HL-60 (cell line): ENCODE measurements at regions not wholly inside any gene's neighbourhood (a gene's known extent, or its start where the extent isn't known, plus 50 kb on each side); places are given as distances from the start of the nearest gene placed in this dataset.

Experiments used
- DNase-seq, 2 experiments: peaks; one replicate each; pipeline ENCODE4 v3.0.0-alpha.2; 2010 to 2020; ENCODE audit warnings: low read depth in 1 of 2, low spot score in 1 of 2
- H3K27ac ChIP-seq: fragments of 250-450 bp; sonication (Bioruptor Pico); replicated peaks from 2 replicates; pipeline ENCODE4 v1.5.1; 2020; ENCODE audit warnings: mild to moderate bottlenecking, moderate library complexity
- H3K27me3 ChIP-seq: fragments of 250-450 bp; sonication (Bioruptor Pico); 2 replicates; pipeline ENCODE4 v1.5.1; 2021; ENCODE audit warnings: mild to moderate bottlenecking, moderate library complexity; ENCODE audit not compliant: insufficient read depth, poor library complexity, severe bottlenecking
- H3K4me3 ChIP-seq: replicated peaks from 2 replicates; pipeline ENCODE4 v1.5.1; 2011; ENCODE audit warnings: mild to moderate bottlenecking, control low read depth, low read length; ENCODE audit not compliant: insufficient read depth
- GABPA ChIP-seq: IDR thresholded peaks from 2 replicates; pipeline ENCODE4 v1.6.1; 2012; ENCODE audit warnings: low read depth
- POLR2AphosphoS5 ChIP-seq: IDR thresholded peaks from 2 replicates; pipeline ENCODE4 v1.6.1; 2012; ENCODE audit warnings: low read depth
- REST ChIP-seq: IDR thresholded peaks from 2 replicates; pipeline ENCODE4 v1.6.1; 2012; ENCODE audit warnings: low read depth; ENCODE audit not compliant: insufficient replicate concordance
- SPI1 ChIP-seq: IDR thresholded peaks from 2 replicates; pipeline ENCODE4 v1.6.1; 2012; ENCODE audit warnings: low read depth, mild to moderate bottlenecking, borderline replicate concordance
- TF ChIP-seq, protein P1 (sequence below): IDR thresholded peaks from one replicate; pipeline ENCODE4 v1.5.1; 2011; ENCODE audit warnings: low read length, control low read depth, inconsistent platforms; ENCODE audit not compliant: insufficient read depth

GRCh38 chr5:15069407-15069905 lies 197.9 kb upstream of the ANKH start:
- no peak for TF ChIP-seq REST
- no peak for TF ChIP-seq POLR2AphosphoS5
- TF ChIP-seq SPI1, result no peak
- no peak for TF ChIP-seq GABPA
- TF ChIP-seq, protein P1, sequence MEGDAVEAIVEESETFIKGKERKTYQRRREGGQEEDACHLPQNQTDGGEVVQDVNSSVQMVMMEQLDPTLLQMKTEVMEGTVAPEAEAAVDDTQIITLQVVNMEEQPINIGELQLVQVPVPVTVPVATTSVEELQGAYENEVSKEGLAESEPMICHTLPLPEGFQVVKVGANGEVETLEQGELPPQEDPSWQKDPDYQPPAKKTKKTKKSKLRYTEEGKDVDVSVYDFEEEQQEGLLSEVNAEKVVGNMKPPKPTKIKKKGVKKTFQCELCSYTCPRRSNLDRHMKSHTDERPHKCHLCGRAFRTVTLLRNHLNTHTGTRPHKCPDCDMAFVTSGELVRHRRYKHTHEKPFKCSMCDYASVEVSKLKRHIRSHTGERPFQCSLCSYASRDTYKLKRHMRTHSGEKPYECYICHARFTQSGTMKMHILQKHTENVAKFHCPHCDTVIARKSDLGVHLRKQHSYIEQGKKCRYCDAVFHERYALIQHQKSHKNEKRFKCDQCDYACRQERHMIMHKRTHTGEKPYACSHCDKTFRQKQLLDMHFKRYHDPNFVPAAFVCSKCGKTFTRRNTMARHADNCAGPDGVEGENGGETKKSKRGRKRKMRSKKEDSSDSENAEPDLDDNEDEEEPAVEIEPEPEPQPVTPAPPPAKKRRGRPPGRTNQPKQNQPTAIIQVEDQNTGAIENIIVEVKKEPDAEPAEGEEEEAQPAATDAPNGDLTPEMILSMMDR, result no peak
- Histone ChIP-seq H3K27me3 (no peaks in the 10 kb centered on the region), H3K4me3 (no peak overlapping the region), H3K27ac (no peak overlapping the region)
- DNase-seq, result no peak

GRCh38 chr5:15065091-15065490 lies 193.5 kb upstream of the ANKH start:
- H3K27ac ChIP-seq, result no peak overlapping the region
- no peaks in the 10 kb centered on the region for H3K27me3 ChIP-seq
- no peak overlapping the region for H3K4me3 ChIP-seq
- TF ChIP-seq SPI1, result no peak
- TF ChIP-seq POLR2AphosphoS5, result no peak
- TF ChIP-seq REST, result no peak
- TF ChIP-seq, protein P1, result no peak
- no peak for TF ChIP-seq GABPA
- DNase-seq, result no peak

DNA sequence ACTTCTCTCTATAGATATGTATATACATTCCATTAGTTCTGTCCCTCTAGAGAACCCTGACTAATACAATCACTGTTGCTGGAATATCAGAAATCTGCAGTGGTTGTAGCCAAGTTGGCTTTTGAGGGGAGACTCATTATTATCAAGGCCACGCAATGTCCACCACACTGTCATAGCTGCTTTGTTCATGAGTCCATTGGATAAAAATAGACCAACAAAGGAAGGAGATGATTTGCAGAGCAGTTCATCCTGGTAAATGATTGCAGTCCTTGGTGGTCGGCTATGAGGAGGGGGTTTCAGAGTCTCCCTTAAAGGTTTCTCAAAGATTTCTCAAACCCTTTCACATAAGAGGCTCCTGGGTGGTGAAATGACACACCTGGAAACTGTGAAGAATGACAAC lies 192.8 kb upstream of the ANKH start:
- no peaks in the 10 kb centered on the region for H3K27me3 ChIP-seq
- no peak overlapping the region for H3K4me3 ChIP-seq
- H3K27ac ChIP-seq, result no peak overlapping the region
- no peak for TF ChIP-seq SPI1
- TF ChIP-seq REST, result no peak
- TF ChIP-seq GABPA, result no peak
- TF ChIP-seq, protein P1, result no peak
- no peak for TF ChIP-seq POLR2AphosphoS5
- DNase-seq, result no peak
